ENCODE measurements at regions not wholly inside any gene's neighbourhood (a gene's known extent, or its start where the extent isn't known, plus 50 kb on each side); places are given as distances from the start of the nearest gene placed in this dataset.

- no peak for ATAC-seq (ENCODE audit: low FRiP score in 2 of 2)
- no peaks in the 10 kb centered on the region for H3K4me1 ChIP-seq
- H3K36me3 ChIP-seq = no peaks in the 10 kb centered on the region
- H3K27ac ChIP-seq = no peak overlapping the region
- H3K27me3 ChIP-seq = no peaks in the 10 kb centered on the region
- no peak overlapping the region for H3K4me3 ChIP-seq
- no peak for DNase-seq
- H3K9me3 ChIP-seq = no peaks in the 10 kb centered on the region
- TF ChIP-seq POLR2A (IDR thresholded peaks at IDR 0.05) (no peak), POLR2AphosphoS5 (IDR thresholded peaks at IDR 0.05) (no peak), CTCF (IDR thresholded peaks at IDR 0.05) (no peak), EP300 (IDR thresholded peaks at IDR 0.05) (no peak)
- 91 to 92% methylated on average over 8 of the region's 8 CpGs for WGBS, 2 donors
Measured at GRCh38 chr6:40892223-40892622, 146.8 kb downstream of the UNC5CL start.

- DNase-seq = no peak
- WGBS, 2 donors = 78 to 82% methylated on average over 8 of the region's 8 CpGs
- Histone ChIP-seq H3K27me3 (no peaks in the 10 kb centered on the region), H3K36me3 (no peaks in the 10 kb centered on the region), H3K4me3 (no peak overlapping the region), H3K9me3 (no peaks in the 10 kb centered on the region), H3K4me1 (no peaks in the 10 kb centered on the region), H3K27ac (no peak overlapping the region)
- no peak for TF ChIP-seq POLR2AphosphoS5 (IDR thresholded peaks at IDR 0.05)
- no peak for TF ChIP-seq EP300 (IDR thresholded peaks at IDR 0.05)
- TF ChIP-seq CTCF (IDR thresholded peaks at IDR 0.05) = no peak
- TF ChIP-seq POLR2A (IDR thresholded peaks at IDR 0.05) = no peak
- no peak for ATAC-seq (ENCODE audit: low FRiP score in 2 of 2)
Measured at GRCh38 chr6:40891686-40892085, 147.3 kb downstream of the UNC5CL start.

- WGBS, 2 donors = 79 to 93% methylated on average over 2 of the region's 2 CpGs
- Histone ChIP-seq H3K9me3 (no peaks in the 10 kb centered on the region), H3K4me3 (no peak overlapping the region), H3K27me3 (no peaks in the 10 kb centered on the region), H3K36me3 (no peaks in the 10 kb centered on the region), H3K27ac (no peak overlapping the region), H3K4me1 (no peaks in the 10 kb centered on the region)
- no peak for ATAC-seq (ENCODE audit: low FRiP score in 2 of 2)
- DNase-seq = no peak
- TF ChIP-seq POLR2AphosphoS5 (IDR thresholded peaks at IDR 0.05) (no peak), CTCF (IDR thresholded peaks at IDR 0.05) (no peak), POLR2A (IDR thresholded peaks at IDR 0.05) (no peak), EP300 (IDR thresholded peaks at IDR 0.05) (no peak)
Measured at GRCh38 chr6:40891131-40891530, 147.9 kb downstream of the UNC5CL start.

- Histone ChIP-seq H3K36me3 (no peaks in the 10 kb centered on the region), H3K9me3 (no peaks in the 10 kb centered on the region), H3K27me3 (no peaks in the 10 kb centered on the region), H3K4me3 (no peak overlapping the region), H3K4me1 (no peaks in the 10 kb centered on the region), H3K27ac (no peak overlapping the region)
- DNase-seq (peak in 1 of 2 donors; percentile 31), ATAC-seq (ENCODE audit: low FRiP score in 2 of 2) (no peak)
- TF ChIP-seq CTCF (IDR thresholded peaks at IDR 0.05) (no peak), POLR2AphosphoS5 (IDR thresholded peaks at IDR 0.05) (no peak), POLR2A (IDR thresholded peaks at IDR 0.05) (no peak)
- WGBS, 2 donors = 60 to 74% methylated on average over 7 of the region's 7 CpGs
Measured at GRCh38 chr6:40889137-40889832, 149.7 kb downstream of the UNC5CL start.

- no peaks in the 10 kb centered on the region for H3K27me3 ChIP-seq
- ATAC-seq (ENCODE audit: low FRiP score in 2 of 2) (no peak), DNase-seq (no peak)
- 81 to 86% methylated on average over 3 of the region's 3 CpGs for WGBS, 2 donors
- TF ChIP-seq CTCF (IDR thresholded peaks at IDR 0.05) (no peak), POLR2A (IDR thresholded peaks at IDR 0.05) (no peak), EP300 (IDR thresholded peaks at IDR 0.05) (no peak), POLR2AphosphoS5 (IDR thresholded peaks at IDR 0.05) (no peak)
- H3K9me3 ChIP-seq = no peaks in the 10 kb centered on the region
- no peak overlapping the region for H3K27ac ChIP-seq
- no peak overlapping the region for H3K4me3 ChIP-seq
- no peaks in the 10 kb centered on the region for H3K4me1 ChIP-seq
- H3K36me3 ChIP-seq = no peaks in the 10 kb centered on the region
Measured at GRCh38 chr6:40888456-40888990, 150.5 kb downstream of the UNC5CL start.
